Left ventricle myocardium inferior (tissue), 1 donor: ENCODE measurements at regions not wholly inside any gene's neighbourhood (a gene's known extent, or its start where the extent isn't known, plus 50 kb on each side); places are given as distances from the start of the nearest gene placed in this dataset.

Source experiments
- DNase-seq: peaks from one replicate; pipeline ENCODE4 v3.0.0-alpha.2; 2020
- H3K27ac ChIP-seq: fragments of 200-600 bp; replicated peaks from 2 replicates; pipeline ENCODE4 v1.8.0; 2021
- H3K27me3 ChIP-seq: fragments of 200-600 bp; 2 replicates; pipeline ENCODE4 v1.8.0; 2021; ENCODE audit warnings: low read depth
- H3K36me3 ChIP-seq: fragments of 200-600 bp; 2 replicates; pipeline ENCODE4 v1.8.0; 2021
- H3K4me1 ChIP-seq: fragments of 200-600 bp; 2 replicates; pipeline ENCODE4 v1.8.0; 2021
- H3K4me3 ChIP-seq: fragments of 200-600 bp; 2 replicates; pipeline ENCODE4 v1.8.0; 2021; ENCODE audit warnings: mild to moderate bottlenecking, moderate library complexity
- H3K9me3 ChIP-seq: fragments of 200-600 bp; replicated peaks from 2 replicates; pipeline ENCODE4 v1.8.0; 2021
- CTCF ChIP-seq: fragments of 200-600 bp; IDR thresholded peaks from 2 replicates; pipeline ENCODE4 v1.8.0; 2021; ENCODE audit warnings: antibody characterized with exemption, mild to moderate bottlenecking, borderline replicate concordance
- intact Hi-C: fragments of 100-400 bp; cut with micrococcal nuclease; formaldehyde crosslinking; loops from one replicate; pipeline ENCODE4 v1.11.0; 2022
- donor health status: DM: no; HTN: yes; CAD: no; lungs with severe emphysema.

DNA sequence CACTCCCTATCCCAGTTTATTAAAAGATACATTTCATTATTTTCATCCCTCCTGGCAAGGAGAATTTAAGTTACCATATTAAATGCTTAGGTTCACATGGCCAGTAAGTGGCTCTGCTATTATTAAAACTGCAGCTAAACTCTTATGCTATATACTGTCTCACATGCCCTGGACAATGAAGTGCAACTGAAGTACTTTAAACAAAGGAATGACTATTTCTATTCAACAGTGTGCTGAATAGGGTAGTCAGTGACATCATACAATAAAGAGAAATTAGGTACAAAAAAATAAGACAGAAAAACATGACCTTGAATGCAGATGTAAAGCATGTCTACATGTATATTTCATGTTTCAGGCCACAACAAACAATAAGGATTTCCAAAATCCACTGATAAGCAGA lies 282.6 kb upstream of the SMC2 start:
- H3K4me3 ChIP-seq = no peak overlapping the region
- no peaks in the 10 kb centered on the region for H3K36me3 ChIP-seq
- DNase-seq = no peak
- TF ChIP-seq CTCF = no peak
- no peaks in the 10 kb centered on the region for H3K4me1 ChIP-seq
- intact Hi-C loops = no loop called here
- H3K27ac ChIP-seq = no peak overlapping the region
- no peaks in the 10 kb centered on the region for H3K27me3 ChIP-seq
- H3K9me3 ChIP-seq = no peaks in the 10 kb centered on the region

DNA sequence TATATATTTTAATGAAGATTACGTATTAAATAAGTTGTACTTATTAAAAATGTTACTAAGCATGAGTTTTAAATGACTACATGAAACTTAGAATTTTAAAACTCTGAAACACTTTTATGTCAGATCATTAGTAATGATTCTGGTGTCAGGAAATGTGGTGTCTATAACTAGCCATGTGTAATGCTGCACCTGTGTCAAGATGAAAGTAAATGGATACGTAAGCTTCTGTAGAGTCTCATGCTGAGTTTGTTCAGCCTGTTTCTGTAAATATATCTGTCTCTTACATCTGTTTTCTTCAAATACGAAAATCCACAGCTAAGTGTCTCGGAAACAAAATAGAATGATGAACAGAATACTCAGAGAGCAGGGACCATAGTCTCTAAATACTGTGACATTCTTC lies 278.0 kb upstream of the SMC2 start:
- Histone ChIP-seq H3K4me1 (no peaks in the 10 kb centered on the region), H3K27me3 (no peaks in the 10 kb centered on the region), H3K4me3 (no peak overlapping the region), H3K27ac (no peak overlapping the region), H3K9me3 (no peaks in the 10 kb centered on the region), H3K36me3 (no peaks in the 10 kb centered on the region)
- no peak for DNase-seq
- no peak for TF ChIP-seq CTCF
- intact Hi-C loops = no loop called here

DNA sequence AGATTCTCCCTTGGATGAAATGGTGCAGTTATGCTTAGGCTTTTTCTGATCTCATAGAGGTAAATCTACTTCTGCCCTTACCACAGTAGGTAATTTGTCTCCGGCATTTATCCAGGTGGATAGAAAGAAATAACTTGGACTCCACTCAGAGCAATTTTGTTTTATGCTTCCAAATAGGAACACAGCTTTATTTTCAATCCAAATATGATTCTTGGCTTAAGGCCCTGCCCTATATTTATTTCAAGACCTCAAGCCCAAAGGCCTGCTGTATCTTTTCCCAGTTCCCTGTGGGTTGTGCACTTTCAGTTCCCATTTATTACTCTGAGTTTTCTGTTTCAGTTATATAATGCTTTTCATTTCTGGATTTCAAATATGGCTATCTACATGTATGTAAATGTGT lies 274.2 kb upstream of the SMC2 start:
- H3K4me1 ChIP-seq = no peaks in the 10 kb centered on the region
- H3K27me3 ChIP-seq = no peaks in the 10 kb centered on the region
- no peaks in the 10 kb centered on the region for H3K36me3 ChIP-seq
- intact Hi-C loops = no loop called here
- no peak for TF ChIP-seq CTCF
- no peaks in the 10 kb centered on the region for H3K9me3 ChIP-seq
- no peak for DNase-seq
- no peak overlapping the region for H3K27ac ChIP-seq
- H3K4me3 ChIP-seq = no peak overlapping the region

- intact Hi-C loops = no loop called here
- Histone ChIP-seq H3K4me3 (no peak overlapping the region), H3K27me3 (no peaks in the 10 kb centered on the region), H3K27ac (no peak overlapping the region), H3K9me3 (no peaks in the 10 kb centered on the region), H3K36me3 (no peaks in the 10 kb centered on the region), H3K4me1 (no peaks in the 10 kb centered on the region)
- no peak for TF ChIP-seq CTCF
- no peak for DNase-seq
Measured at GRCh38 chr9:103821115-103821514, 273.0 kb upstream of the SMC2 start.

DNA sequence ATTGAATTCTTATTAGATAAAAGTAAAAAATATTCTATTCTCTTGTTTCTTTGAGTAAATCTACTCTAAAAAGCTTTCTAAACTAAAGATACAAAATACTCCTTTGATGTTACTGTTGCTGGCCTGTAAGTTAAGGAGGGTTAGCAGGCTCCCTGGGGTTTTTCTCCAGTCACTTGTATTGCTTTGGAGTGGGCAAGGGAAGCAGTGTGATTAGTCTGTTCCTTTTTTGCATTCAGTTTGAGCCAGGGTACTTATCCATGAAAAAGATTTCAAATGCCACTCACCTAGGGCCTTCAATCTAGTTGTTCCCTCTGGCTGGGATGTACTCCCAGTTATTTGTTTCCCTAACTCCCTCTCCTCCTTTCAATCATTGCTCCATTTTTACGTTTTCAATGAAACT lies 256.2 kb upstream of the SMC2 start:
- Histone ChIP-seq H3K36me3 (no peaks in the 10 kb centered on the region), H3K27me3 (no peaks in the 10 kb centered on the region), H3K27ac (no peak overlapping the region), H3K9me3 (no peaks in the 10 kb centered on the region), H3K4me3 (no peak overlapping the region), H3K4me1 (no peaks in the 10 kb centered on the region)
- no peak for DNase-seq
- no peak for TF ChIP-seq CTCF
- intact Hi-C loops = no loop called here

- Histone ChIP-seq H3K36me3 (no peaks in the 10 kb centered on the region), H3K9me3 (peaks cover 6% of the 10 kb centered on the region), H3K4me1 (no peaks in the 10 kb centered on the region), H3K27ac (no peak overlapping the region), H3K4me3 (no peak overlapping the region), H3K27me3 (no peaks in the 10 kb centered on the region)
- intact Hi-C loops = no loop called here
- TF ChIP-seq CTCF = no peak
- DNase-seq = no peak
Measured at GRCh38 chr9:103839197-103839596, 254.9 kb upstream of the SMC2 start.
